AG09309 (cell line): ENCODE measurements at regions not wholly inside any gene's neighbourhood (a gene's known extent, or its start where the extent isn't known, plus 50 kb on each side); places are given as distances from the start of the nearest gene placed in this dataset.

ENCODE experiments used
- DNase-seq: peaks from one replicate; pipeline ENCODE4 v3.0.0-alpha.2; 2010; ENCODE audit warnings: low read depth
- H3K4me3 ChIP-seq: 2 replicates; pipeline ENCODE4 v1.5.1; 2011; ENCODE audit warnings: mild to moderate bottlenecking, low read depth, low read length, moderate library complexity; ENCODE audit not compliant: control insufficient read depth
- CTCF ChIP-seq: IDR thresholded peaks from 2 replicates; pipeline ENCODE4 v1.5.1; 2011; ENCODE audit warnings: mild to moderate bottlenecking, low read depth, low read length, inconsistent platforms; ENCODE audit not compliant: insufficient read depth, control insufficient read depth; ENCODE audit errors: missing control alignments

DNA sequence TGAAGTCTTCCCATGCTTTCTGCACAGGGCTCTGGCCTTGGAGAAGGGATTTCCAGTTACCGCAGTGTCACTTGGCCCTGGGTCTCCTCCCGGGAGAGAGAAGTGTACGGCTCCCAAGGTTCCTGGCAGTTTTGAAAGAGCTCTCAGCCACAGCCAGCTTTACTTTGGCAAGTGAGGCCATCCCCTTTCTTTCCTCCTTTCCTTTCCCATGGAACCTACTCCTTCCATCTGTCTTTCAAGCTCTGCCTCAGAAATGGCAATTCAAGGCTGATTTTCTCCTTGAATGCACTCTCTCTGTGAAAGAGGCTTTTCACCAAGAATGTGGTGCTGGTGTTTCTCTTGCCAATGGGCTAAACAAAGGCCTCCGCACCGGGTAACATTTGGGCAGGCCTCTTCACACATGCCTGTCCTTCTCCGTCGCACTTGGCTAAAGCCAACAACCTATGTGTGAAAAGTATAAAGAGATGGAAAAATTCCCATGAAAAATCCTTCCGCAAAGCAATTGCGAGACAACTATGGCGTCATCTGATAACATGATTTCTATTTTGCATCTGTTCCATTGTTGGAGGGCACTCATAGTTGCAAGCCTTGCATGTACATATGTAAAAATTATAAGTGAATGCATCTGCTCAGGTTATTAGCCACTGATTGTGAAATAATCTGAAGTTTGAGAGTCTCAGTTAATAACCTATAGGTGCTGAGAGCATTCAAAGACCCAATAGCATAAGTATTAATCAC, 125.4 kb downstream of the PFKFB3 start:
- no peak for DNase-seq
- no peak for TF ChIP-seq CTCF
- no peak overlapping the region for H3K4me3 ChIP-seq

DNA sequence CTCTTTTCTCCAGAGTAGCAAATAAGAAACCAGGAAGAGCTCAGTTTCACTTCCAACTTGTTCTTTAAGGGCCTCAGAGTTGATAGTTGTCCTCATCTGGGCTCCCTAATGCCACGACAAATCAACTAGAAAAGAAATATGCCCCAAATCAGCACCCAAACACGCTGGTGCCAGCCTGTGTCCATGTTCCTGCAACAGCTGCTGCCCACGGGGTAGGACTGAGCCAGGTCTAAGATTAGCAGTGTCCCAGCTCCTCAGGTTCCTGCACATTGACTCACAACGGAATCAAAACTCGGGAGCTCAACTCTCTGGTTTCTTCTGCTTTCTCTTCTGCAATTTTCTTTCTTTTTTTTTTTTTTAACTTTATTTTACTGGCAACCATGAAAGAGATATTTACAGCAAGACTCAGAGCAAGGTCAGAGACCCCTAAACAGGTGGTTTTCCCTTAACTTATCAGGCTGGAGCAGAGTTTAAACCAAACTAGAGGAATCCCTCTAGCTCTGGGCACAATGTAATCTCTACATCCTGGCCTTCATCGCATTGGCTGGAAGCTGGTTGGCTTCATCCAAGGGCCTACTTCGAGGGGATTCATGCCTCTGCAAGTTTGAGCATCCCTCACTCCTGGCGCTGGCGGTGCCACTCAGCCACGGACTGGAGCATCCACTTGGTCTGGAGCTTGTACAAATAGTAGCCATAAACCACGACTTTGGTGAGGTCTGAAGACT, 126.1 kb downstream of the PFKFB3 start:
- DNase-seq = no peak
- no peak for TF ChIP-seq CTCF
- H3K4me3 ChIP-seq = no peak overlapping the region

DNA sequence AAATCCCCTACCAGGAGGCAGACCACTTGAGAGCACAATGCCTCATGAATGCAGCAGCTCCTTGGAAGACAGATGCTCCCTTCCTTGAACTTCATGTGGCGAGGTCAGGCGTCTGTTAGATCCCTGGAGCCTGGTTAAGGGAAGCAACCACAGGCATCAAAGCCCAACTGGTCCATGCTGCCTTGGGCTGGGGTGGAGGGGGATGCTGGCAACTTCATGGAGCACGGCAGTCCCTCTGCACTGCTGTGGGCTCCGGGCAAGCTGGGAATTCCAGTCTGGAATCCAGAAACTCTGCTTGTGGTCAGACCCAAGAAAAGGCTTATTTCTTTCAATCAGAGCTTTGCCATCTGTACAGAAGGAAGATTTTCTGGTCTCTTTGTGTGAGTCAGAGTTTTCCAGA, 130.4 kb downstream of the PFKFB3 start:
- no peak overlapping the region for H3K4me3 ChIP-seq
- TF ChIP-seq CTCF = no peak
- DNase-seq = no peak

DNA sequence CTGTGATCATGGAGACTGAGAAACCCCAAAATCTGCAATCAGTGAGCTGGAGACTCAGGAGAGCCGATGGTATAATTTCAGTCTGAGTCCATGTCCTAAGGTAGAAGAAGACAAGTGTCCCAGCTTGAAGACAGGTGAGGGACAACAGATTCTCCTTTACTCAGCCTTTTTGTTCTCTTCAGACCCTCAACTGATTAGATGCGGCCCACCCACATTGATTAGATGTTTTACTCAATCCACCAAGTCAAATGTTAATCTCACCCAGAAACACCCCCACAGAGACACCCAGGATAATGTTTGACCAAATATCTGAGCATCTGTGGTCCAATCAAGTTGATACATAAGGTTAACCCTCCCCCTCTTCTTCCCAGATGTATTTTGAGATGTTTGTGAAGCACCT, 131.2 kb downstream of the PFKFB3 start:
- no peak overlapping the region for H3K4me3 ChIP-seq
- no peak for TF ChIP-seq CTCF
- DNase-seq = no peak

DNA sequence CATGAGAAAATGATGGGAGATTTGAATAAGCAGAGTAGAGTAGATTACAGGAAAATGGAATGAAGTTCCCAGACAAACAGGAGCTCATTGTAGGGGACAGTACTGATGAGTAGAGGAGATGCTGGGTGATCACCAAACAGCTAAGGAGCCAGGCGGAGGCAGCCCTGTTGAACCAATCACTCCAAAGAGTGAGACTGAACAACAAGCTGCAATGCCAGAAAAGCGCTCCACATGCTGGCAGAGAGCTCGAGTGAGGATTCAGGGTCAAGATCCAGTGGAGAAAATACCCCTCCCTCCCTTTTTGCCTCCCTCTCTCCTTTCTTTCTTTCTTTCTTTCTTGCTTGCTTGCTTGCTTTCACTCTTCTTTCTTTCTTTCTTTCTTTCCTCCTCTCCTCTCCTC, 133.3 kb downstream of the PFKFB3 start:
- H3K4me3 ChIP-seq = no peak overlapping the region
- TF ChIP-seq CTCF = no peak
- DNase-seq = no peak

GRCh38 chr10:6337382-6337781, 134.7 kb downstream of the PFKFB3 start:
- TF ChIP-seq CTCF = no peak
- H3K4me3 ChIP-seq = no peak overlapping the region
- DNase-seq = no peak

- H3K4me3 ChIP-seq = no peak overlapping the region
- no peak for TF ChIP-seq CTCF
These were observed 135.6 kb downstream of the PFKFB3 start for GRCh38 chr10:6338361-6338760.

More at GRCh38 chr10:6338361-6338760, 135.6 kb downstream of the PFKFB3 start:
- DNase-seq = no peak
